HG02623 (cell line): ENCODE measurements at regions not wholly inside any gene's neighbourhood (a gene's known extent, or its start where the extent isn't known, plus 50 kb on each side); places are given as distances from the start of the nearest gene placed in this dataset.
"Not testable (repeated sequence)": the region's sequence is repeated elsewhere in the genome, so short reads cannot be mapped to it uniquely, and the experiment has no call there.

Experiments
- ATAC-seq: cut with Tn5 transposase; IDR thresholded peaks from one replicate; pipeline ENCODE4 v1.9.1; 2021; ENCODE audit warnings: moderate library complexity; ENCODE audit not compliant: unreplicated experiment

- ATAC-seq: no peak
These were observed 811.5 kb upstream of the CITED2 start for GRCh38 chr6:140185991-140186390.

DNA sequence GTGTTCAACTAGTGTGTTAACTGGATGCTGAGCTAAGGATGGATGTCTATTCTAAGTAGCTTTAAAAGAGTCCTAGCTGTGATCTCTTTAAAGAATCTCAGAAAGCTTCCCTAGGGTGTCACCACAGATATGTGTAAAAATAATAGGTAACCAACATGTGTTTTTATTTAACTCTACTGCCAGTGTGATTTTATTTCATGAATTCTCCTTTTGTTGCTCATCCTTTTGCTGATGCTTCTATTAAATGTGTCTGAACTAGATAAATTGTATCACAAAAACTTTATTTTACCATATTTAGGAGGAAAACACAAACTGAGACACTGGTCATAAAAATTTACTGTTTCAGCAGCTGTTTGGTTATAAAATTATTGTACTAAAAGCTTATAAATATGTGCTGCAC is 809.4 kb upstream of the CITED2 start:
- ATAC-seq: no peak

GRCh38 chr6:140182821-140183220 is 808.4 kb upstream of the CITED2 start:
- ATAC-seq: no peak

DNA sequence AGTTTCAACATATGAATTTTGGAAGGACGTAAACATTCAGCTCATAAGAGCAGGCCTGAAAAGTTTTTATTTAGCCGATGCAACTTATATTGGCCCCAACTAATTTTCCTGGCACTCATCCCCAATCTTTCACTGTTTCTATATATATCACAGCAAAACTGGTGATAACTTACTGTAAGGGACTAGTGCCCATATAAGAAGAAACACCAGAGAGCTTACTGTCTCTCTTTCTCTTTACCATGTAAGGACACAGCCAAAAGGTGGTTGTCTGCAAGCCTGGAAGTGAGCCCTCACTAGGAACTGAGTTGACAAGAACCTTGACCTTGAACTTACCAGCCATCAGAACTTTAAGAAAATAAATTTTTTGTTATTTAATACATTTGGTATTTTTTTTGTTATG is 807.4 kb upstream of the CITED2 start:
- no peak for ATAC-seq

DNA sequence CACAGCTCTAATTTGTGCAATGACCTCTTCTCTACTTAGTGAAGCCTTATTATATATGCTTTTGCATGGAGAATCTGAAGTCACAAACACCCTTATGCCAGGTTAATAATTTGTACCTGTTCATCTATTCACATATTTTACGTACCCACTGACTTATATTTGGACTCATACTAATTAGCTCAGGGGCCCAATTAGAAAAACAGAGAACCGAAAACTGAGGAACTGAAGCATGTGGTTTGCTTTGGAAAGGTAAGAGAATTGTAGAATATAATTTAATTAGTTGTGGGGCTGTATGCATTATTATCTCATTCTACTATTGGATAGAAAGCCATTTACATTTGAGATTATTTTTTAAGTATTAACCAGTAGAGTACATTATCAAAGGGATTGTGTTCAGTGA is 805.9 kb upstream of the CITED2 start:
- no peak for ATAC-seq

DNA sequence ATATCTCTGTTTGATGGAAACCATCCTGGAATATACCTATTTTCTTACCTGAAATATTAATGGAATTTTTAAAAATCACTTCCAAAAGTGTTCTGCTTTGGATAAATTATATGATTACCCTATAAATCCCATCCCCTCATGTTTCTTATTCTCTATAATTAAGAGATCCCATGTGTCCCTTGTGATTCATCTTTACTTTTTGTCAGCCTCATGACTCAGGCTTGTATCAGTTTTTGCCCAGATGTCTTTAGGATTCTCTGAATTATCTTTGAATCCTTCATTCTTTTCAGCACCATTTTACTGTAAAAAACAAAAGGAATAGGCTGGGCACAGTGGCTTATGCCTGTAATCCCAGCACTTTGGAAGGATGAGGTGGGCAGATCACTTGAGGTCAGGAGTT is 804.5 kb upstream of the CITED2 start:
- ATAC-seq: no peak

- no peak for ATAC-seq
These were observed 804.1 kb upstream of the CITED2 start for GRCh38 chr6:140178520-140178919.

- ATAC-seq: no peak
These were observed 801.9 kb upstream of the CITED2 start for GRCh38 chr6:140176306-140176705.

DNA sequence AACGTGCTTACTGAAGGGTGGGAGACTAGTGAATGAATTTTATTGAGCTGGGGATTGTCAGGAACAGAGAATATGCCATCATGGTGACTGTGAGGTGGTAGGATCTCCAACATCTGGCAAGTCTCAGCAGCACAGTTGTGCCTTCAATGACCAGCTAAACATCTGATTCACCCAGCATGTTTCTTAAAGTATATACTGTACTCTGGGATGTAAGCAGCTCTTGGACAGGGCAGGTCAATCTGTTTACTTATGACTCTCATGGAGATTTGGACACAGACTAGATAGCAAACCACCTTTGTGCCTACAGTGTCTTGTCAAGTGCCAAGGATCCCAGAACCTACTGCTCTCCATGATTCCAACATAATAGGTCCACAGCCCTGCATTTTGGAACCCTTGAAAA is 801.0 kb upstream of the CITED2 start:
- ATAC-seq: no peak

DNA sequence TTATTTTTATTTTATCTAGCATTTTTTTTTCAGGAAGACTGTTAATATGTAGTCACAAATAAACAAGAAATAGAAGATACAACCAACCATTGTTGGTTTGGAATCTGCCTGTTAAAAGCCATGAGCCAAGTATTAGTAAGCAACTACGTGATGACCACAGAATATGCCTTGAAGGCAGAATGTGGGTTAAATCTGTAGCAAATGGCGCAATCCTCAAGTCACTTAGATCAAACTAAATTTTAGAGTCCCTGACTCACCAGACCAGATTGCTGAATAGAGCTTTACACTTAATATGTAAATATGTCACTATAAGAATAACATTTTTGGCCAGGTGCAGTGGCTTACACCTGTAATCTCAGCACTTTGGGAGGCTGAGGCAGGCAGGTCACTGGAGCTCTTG is 800.1 kb upstream of the CITED2 start:
- ATAC-seq: no peak

- no peak for ATAC-seq
These were observed 793.9 kb upstream of the CITED2 start for GRCh38 chr6:140168365-140168764.

GRCh38 chr6:140160909-140161308 is 786.5 kb upstream of the CITED2 start:
- no peak for ATAC-seq

DNA sequence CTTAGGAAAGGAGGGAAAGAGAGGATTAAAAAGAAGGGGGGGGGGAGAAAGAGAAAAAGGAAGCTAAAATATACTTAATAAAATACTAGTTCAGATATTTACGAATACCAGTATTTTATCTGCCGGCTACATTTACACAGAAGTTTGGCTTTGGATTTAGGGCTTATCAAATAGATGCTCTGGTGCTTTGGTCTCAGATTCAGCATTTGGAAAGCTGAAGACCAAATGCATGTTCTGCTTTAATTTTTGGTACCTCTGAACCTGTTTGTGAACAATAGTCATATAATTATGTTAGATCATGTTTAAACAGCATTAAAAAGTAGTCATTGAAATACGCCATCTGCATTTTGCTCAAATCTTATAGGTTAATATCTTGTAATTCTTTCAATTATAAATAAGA is 786.0 kb upstream of the CITED2 start:
- ATAC-seq: no peak

DNA sequence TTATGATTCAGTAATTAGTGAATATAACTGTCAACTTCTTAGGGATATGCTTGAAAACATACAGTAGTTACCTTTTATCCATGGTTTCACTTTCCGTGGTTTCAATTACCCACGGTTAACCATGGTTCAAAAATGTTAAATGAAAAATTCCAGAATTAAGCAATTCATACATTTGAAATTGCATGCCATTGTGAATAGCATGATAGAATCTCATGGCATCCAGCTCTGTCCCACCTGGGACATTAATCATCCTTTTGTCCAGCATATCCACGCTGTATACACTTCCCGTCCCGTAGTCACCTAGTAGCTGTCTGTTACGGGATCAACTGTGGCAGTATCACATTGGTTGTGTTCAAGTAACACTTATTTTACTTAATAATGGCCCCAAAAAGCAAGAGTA is 781.7 kb upstream of the CITED2 start:
- ATAC-seq: no peak

- no peak for ATAC-seq
These were observed 781.1 kb upstream of the CITED2 start for GRCh38 chr6:140155451-140156126.

- ATAC-seq: no peak
These were observed 779.3 kb upstream of the CITED2 start for GRCh38 chr6:140153703-140154102.

DNA sequence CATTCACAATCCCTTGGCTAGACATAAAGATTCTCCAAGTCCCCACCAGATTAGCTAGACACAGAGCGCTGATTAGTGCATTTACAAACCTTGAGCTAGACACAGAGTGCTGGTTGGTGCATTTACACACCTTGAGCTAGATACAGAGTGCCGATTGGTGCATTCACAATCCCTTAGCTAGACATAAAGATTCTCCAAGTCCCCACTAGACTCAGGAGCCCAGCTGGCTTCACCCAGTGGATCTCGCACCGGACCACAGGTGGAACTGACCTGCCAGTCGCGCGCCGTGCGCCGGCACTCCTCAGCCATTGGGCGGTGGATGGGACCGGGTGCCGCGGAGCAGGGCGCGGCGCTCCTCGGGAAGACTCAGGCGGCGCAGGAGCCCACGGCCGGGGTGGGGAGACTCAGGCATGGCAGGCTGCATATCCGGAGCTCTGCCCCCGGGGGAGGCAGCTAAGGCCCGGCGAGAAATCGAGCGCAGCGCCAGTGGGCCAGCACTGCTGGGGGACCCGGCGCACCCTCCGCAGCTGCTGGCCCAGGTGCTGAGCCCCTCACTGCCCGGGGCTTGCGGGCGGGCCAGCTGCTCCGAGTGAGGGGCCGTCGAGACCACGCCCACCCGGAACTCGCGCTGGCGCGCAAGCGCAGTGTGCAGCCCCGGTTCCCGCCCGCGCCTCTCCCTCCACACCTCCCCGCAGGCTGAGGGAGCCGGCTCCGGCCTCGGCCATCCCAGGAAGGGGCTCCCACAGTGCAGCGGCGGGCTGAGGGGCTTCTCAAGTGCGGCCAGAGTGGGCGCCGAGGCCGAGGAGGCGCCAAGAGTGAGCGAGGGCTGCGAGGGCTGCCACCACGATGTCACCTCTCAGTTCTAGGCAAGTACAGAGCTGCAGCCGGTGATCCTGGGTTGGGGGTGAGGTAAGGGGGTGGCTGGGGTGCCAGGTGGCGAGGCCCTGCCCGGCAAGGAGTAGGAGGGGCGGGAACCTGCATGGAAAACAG is 773.7 kb upstream of the CITED2 start:
- ATAC-seq: not testable (repeated sequence)

GRCh38 chr6:140140891-140141290 is 766.4 kb upstream of the CITED2 start:
- ATAC-seq: no peak

DNA sequence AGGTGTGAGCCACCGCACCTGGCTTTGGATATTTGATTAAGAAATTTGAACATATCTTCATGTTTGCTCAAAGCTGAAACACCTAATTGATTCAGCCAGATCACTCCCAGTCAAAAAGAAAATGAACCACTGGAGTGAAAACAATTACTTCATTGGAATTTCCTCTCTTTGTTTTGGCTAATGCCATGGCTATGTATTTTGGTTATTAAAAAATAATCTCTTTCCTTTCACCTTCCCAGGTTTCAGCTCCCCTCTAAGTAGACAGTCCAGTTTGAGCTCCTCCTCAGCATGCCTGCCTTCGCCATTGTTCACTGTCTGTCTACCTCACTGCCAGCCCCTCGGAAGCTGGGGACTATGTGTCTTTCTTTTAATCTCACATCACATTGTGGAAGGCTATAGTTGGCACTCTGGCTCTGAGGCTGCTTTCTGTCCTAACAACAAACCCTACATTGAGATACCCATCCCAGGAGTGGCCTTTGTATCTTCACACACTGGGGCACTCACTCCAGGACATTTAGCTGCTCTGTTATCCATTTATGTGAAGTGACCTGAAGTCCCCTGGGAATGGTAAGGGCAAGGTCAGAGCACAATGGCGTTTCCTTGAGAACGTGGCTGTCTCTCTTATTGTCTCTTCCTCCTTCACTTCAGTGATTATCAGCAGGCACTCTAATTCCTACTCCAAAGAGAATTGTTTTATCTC is 764.0 kb upstream of the CITED2 start:
- no peak for ATAC-seq

DNA sequence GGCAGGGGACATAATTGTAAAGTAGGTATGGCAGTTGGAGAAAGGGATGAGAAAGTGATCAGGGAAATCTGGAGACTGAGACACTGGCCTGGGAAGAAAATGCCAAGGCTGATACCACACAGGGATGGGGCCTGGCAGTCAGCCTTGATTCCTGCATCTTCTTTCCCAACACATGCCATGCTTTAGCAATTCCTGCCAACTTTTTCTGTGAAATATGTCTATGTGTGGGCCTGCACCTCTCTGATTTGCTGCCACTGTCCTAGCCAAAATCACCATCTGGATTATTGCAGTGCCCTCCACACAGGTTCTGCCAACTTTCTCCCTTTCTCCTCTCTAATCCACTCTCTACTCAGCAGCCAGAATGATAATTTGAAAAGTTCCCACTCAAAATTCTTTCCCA is 759.8 kb upstream of the CITED2 start:
- no peak for ATAC-seq

DNA sequence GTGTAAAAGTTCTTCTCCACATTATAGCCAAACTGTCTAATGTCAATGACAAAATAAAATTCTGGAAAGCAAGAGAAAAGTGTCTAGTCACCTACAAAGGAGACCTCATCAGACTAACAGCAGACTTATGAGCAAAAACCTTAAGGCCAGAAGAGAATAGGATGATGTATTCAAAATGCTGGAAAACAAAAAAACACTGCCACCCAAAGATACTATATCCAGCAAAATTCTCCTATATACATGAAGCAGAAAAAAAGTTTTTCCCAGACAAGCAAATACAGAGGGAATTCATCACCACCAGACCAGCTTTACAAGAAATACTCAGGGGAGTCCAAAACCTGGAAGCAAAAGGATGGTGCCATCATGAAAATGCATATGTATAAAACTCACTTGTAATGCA is 755.6 kb upstream of the CITED2 start:
- ATAC-seq: no peak

- no peak for ATAC-seq
These were observed 750.0 kb upstream of the CITED2 start for GRCh38 chr6:140124498-140124897.
